ENCODE measurements at regions not wholly inside any gene's neighbourhood (a gene's known extent, or its start where the extent isn't known, plus 50 kb on each side); places are given as distances from the start of the nearest gene placed in this dataset.

GRCh38 chr6:4591218-4591617 is 185.0 kb upstream of the CDYL start:
- TF ChIP-seq POLR2A (IDR thresholded peaks at IDR 0.05) (no peak), CTCF (IDR thresholded peaks at IDR 0.05) (no peak)

All from body of pancreas (tissue), 4 donors.